C4-2B (cell line): ENCODE measurements at regions not wholly inside any gene's neighbourhood (a gene's known extent, or its start where the extent isn't known, plus 50 kb on each side); places are given as distances from the start of the nearest gene placed in this dataset.

Experiments
- CTCF ChIP-seq: fragments of 450-650 bp; conservative IDR thresholded peaks from 2 replicates; pipeline ENCODE4 v1.5.1; 2017; ENCODE audit warnings: mild to moderate bottlenecking
- ZFX ChIP-seq: fragments of 450-650 bp; IDR thresholded peaks from 2 replicates; pipeline ENCODE4 v1.6.1; 2017

- no peak for TF ChIP-seq CTCF
- no peak for TF ChIP-seq ZFX
Observed at GRCh38 chr15:72965671-72966070, 86.6 kb upstream of the NEO1 start.
